ENCODE measurements at regions not wholly inside any gene's neighbourhood (a gene's known extent, or its start where the extent isn't known, plus 50 kb on each side); places are given as distances from the start of the nearest gene placed in this dataset.
A peak's percentile ranks its signal among the peaks of the same experiment; 100 is the strongest.

DNA sequence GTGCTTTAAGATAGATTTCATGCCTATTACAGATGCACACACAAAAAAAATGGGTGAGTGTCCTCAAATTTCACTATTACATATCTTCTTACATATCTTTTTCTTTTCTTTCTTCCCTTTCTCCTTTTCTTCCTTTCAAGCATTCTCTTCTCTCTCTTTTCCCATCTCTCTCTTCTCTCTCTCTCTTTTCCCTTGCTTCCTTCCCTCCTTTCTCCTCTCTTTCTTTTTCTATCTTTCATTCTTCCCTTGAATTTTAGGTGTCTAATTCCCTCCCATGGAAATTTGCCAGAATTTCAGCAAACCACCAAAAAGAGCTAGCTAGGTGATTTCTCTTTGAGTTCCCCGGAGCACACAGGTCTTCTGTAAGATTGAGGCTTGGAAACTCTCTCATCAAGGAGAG, 395.3 kb upstream of the RUNX1 start:
- WGBS, 2 donors, result 86 to 100% methylated on average over 1 of the region's 1 CpG
- ATAC-seq (ENCODE audit: insufficient read depth, low FRiP score), result no peak

DNA sequence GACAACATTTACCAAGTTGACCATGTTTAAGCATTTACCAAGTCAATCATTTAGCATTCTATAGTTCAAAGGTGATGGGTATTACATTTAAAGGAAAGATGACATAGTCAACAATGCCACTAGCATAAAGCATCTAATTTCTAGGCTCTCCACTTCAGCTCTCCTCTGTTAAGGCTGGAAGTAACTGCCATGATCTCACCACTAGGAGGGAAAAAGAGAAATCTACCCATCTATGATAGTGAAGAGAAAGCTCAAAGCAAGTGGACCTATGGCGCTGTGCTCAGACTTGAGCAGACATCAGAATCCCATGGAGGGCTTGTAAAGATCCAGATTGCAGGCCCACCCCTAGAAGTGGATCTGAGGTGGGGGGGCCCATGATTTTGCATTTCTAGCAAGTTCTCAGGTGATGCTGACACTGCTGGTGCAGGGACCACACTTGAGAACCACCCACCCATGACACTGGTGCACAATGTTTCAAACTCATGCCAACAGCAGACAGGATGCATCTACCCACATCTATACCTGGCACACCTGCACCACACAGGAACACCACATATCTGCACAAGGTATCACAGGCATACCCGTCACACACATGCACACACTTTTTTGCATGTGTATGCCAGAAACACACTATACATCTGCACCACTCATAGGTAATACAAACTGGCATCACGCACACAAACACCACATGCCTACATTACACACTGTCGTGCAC, 392.9 kb upstream of the RUNX1 start:
- no peaks in the 10 kb centered on the region for H3K9me3 ChIP-seq (ENCODE audit: control insufficient read depth in 4 of 4, insufficient read depth in 3 of 4, low read length in 3 of 4)
- H3K4me1 ChIP-seq (ENCODE audit: control insufficient read depth in 5 of 5, insufficient read depth in 5 of 5, low read length in 5 of 5), result peaks cover 0 to 2% (median 0%) of the 10 kb centered on the region in 5 donors
- ATAC-seq (ENCODE audit: insufficient read depth, low FRiP score), result no peak
- no peak overlapping the region for H3K9ac ChIP-seq (ENCODE audit: insufficient read depth in 1 of 2, low read length in 2 of 2)
- DNase-seq, result no peak
- H3K36me3 ChIP-seq (ENCODE audit: control insufficient read depth in 4 of 4, insufficient read depth in 4 of 4, low read length in 4 of 4), result no peaks in the 10 kb centered on the region
- H3K27me3 ChIP-seq (ENCODE audit: control insufficient read depth in 3 of 3, insufficient read depth in 3 of 3, low read length in 2 of 3), result peaks cover 0 to 3% (median 0%) of the 10 kb centered on the region in 3 donors
- WGBS, 2 donors, result 93 to 94% methylated on average over 4 of the region's 4 CpGs
- TF ChIP-seq, protein P1, sequence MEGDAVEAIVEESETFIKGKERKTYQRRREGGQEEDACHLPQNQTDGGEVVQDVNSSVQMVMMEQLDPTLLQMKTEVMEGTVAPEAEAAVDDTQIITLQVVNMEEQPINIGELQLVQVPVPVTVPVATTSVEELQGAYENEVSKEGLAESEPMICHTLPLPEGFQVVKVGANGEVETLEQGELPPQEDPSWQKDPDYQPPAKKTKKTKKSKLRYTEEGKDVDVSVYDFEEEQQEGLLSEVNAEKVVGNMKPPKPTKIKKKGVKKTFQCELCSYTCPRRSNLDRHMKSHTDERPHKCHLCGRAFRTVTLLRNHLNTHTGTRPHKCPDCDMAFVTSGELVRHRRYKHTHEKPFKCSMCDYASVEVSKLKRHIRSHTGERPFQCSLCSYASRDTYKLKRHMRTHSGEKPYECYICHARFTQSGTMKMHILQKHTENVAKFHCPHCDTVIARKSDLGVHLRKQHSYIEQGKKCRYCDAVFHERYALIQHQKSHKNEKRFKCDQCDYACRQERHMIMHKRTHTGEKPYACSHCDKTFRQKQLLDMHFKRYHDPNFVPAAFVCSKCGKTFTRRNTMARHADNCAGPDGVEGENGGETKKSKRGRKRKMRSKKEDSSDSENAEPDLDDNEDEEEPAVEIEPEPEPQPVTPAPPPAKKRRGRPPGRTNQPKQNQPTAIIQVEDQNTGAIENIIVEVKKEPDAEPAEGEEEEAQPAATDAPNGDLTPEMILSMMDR (IDR thresholded peaks at IDR 0.05; ENCODE audit: control extremely low read depth, extremely low read depth), result no peak
- peak overlapping the region; percentile 10 for H3K4me3 ChIP-seq
- no peak overlapping the region for H3K27ac ChIP-seq (ENCODE audit: low read depth in 1 of 2, low read length in 1 of 2)

More for the DNA sequence above, 395.3 kb upstream of the RUNX1 start:
- DNase-seq, result no peak
- TF ChIP-seq, protein P1 (IDR thresholded peaks at IDR 0.05; ENCODE audit: control extremely low read depth, extremely low read depth), result no peak
- no peaks in the 10 kb centered on the region for H3K9me3 ChIP-seq (ENCODE audit: control insufficient read depth in 4 of 4, insufficient read depth in 3 of 4, low read length in 3 of 4)
- H3K9ac ChIP-seq (ENCODE audit: insufficient read depth in 1 of 2, low read length in 2 of 2), result no peak overlapping the region
- no peak overlapping the region for H3K27ac ChIP-seq (ENCODE audit: low read depth in 1 of 2, low read length in 1 of 2)
- peaks cover 0 to 3% (median 0%) of the 10 kb centered on the region in 3 donors for H3K27me3 ChIP-seq (ENCODE audit: control insufficient read depth in 3 of 3, insufficient read depth in 3 of 3, low read length in 2 of 3)
- H3K4me1 ChIP-seq (ENCODE audit: control insufficient read depth in 5 of 5, insufficient read depth in 5 of 5, low read length in 5 of 5), result peaks cover 0 to 2% (median 0%) of the 10 kb centered on the region in 5 donors
- H3K4me3 ChIP-seq, result no peak overlapping the region
- no peaks in the 10 kb centered on the region for H3K36me3 ChIP-seq (ENCODE audit: control insufficient read depth in 4 of 4, insufficient read depth in 4 of 4, low read length in 4 of 4)

DNA sequence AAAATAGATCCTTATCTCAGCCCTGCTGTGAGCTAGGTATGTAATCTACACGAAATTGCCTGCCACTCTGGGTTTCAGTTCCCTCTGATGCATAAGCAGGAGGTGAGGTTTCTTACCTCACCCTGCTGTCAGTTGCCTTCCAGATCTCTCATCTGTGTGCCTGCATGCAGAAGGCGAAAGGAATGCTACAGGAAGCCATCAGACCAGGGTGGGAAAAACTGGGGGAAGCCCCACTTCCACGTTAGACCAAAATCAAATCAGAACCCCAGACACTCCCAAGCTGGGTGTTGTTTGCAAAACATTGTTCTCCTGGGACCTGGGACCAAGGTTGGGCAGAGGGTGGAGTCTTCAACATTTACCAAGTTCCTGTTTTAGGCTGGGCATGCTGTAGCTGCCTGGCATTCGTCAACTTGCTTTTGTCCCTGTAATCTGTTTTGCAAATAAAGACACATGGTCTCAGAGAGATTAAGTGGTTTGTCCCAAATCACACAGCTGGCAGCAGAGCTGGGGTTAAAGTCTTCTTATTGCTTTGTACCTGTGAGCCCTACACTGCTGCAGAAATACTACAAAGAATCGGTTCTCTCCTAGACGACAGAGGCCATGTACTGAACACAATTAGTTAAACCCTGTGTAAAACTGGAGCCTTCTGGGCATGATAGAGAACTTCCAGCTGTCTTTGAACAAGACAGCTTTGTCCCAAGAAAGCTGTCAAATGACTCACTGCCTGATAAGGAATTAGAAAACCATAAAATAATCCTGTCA, 389.7 kb upstream of the RUNX1 start:
- ATAC-seq (ENCODE audit: insufficient read depth, low FRiP score) (no peak), DNase-seq (no peak)
- H3K9me3 ChIP-seq (ENCODE audit: control insufficient read depth in 4 of 4, insufficient read depth in 3 of 4, low read length in 3 of 4), result peaks cover 0 to 8% (median 2%) of the 10 kb centered on the region in 4 donors
- 33 to 40% methylated on average over 6 of the region's 6 CpGs for WGBS, 2 donors
- no peak overlapping the region for H3K27ac ChIP-seq (ENCODE audit: low read depth in 1 of 2, low read length in 1 of 2)
- no peak overlapping the region for H3K4me3 ChIP-seq
- TF ChIP-seq, protein P1 (IDR thresholded peaks at IDR 0.05; ENCODE audit: control extremely low read depth, extremely low read depth), result no peak
- no peaks in the 10 kb centered on the region for H3K36me3 ChIP-seq (ENCODE audit: control insufficient read depth in 4 of 4, insufficient read depth in 4 of 4, low read length in 4 of 4)
- peaks cover 0 to 5% (median 0%) of the 10 kb centered on the region in 3 donors for H3K27me3 ChIP-seq (ENCODE audit: control insufficient read depth in 3 of 3, insufficient read depth in 3 of 3, low read length in 2 of 3)
- H3K9ac ChIP-seq (ENCODE audit: insufficient read depth in 1 of 2, low read length in 2 of 2), result no peak overlapping the region
- peaks cover 0 to 2% (median 0%) of the 10 kb centered on the region in 5 donors for H3K4me1 ChIP-seq (ENCODE audit: control insufficient read depth in 5 of 5, insufficient read depth in 5 of 5, low read length in 5 of 5)
